Muscle layer of duodenum (tissue), 2 donors: ENCODE measurements at regions not wholly inside any gene's neighbourhood (a gene's known extent, or its start where the extent isn't known, plus 50 kb on each side); places are given as distances from the start of the nearest gene placed in this dataset.

Experiments used
- H3K27ac ChIP-seq: one replicate; pipeline ENCODE4 v1.7.0; 2013; ENCODE audit warnings: mild to moderate bottlenecking, low read length
- H3K27me3 ChIP-seq: one replicate; pipeline ENCODE4 v1.7.0; 2013; ENCODE audit warnings: low read depth, mild to moderate bottlenecking, control low read depth, low read length
- H3K36me3 ChIP-seq, 2 donors: one replicate each; pipeline ENCODE4 v1.7.0; 2013; ENCODE audit warnings: low read length in 2 of 2, control low read depth in 1 of 2, mild to moderate bottlenecking in 1 of 2; ENCODE audit not compliant: insufficient read depth in 2 of 2, control insufficient read depth in 1 of 2
- H3K4me1 ChIP-seq, 2 donors: one replicate each; pipeline ENCODE4 v1.7.0; 2013; ENCODE audit warnings: low read length in 2 of 2, mild to moderate bottlenecking in 2 of 2, control low read depth in 1 of 2, moderate library complexity in 1 of 2; ENCODE audit not compliant: insufficient read depth in 2 of 2, control insufficient read depth in 1 of 2
- H3K4me3 ChIP-seq, 2 donors: one replicate each; pipeline ENCODE4 v1.7.0; 2013; ENCODE audit warnings: low read length in 2 of 2, low read depth in 1 of 2, mild to moderate bottlenecking in 1 of 2
- H3K9me3 ChIP-seq, 2 donors: one replicate each; pipeline ENCODE4 v1.7.0; 2013; ENCODE audit warnings: low read length in 2 of 2, control low read depth in 1 of 2, mild to moderate bottlenecking in 1 of 2; ENCODE audit not compliant: control insufficient read depth in 1 of 2
- donor health status: healthy.

GRCh38 chr14:44135972-44136371, 371.1 kb downstream of the FSCB start:
- Histone ChIP-seq H3K27me3 (no peaks in the 10 kb centered on the region), H3K36me3 (no peaks in the 10 kb centered on the region), H3K27ac (no peak overlapping the region), H3K4me3 (no peak overlapping the region), H3K9me3 (no peaks in the 10 kb centered on the region), H3K4me1 (no peaks in the 10 kb centered on the region)

GRCh38 chr14:44131861-44132260, 375.2 kb downstream of the FSCB start:
- H3K27me3 ChIP-seq: no peaks in the 10 kb centered on the region
- H3K27ac ChIP-seq: no peak overlapping the region
- no peaks in the 10 kb centered on the region for H3K9me3 ChIP-seq
- H3K4me3 ChIP-seq: no peak overlapping the region
- no peaks in the 10 kb centered on the region for H3K36me3 ChIP-seq
- H3K4me1 ChIP-seq: no peaks in the 10 kb centered on the region

GRCh38 chr14:44113769-44114730, 393.0 kb downstream of the FSCB start:
- H3K27me3 ChIP-seq: no peaks in the 10 kb centered on the region
- no peaks in the 10 kb centered on the region for H3K36me3 ChIP-seq
- peaks cover 0 to 3% of the 10 kb centered on the region in 2 donors for H3K9me3 ChIP-seq
- no peak overlapping the region for H3K4me3 ChIP-seq
- no peaks in the 10 kb centered on the region for H3K4me1 ChIP-seq
- H3K27ac ChIP-seq: no peak overlapping the region

GRCh38 chr14:44112774-44113460, 394.2 kb downstream of the FSCB start:
- H3K9me3 ChIP-seq: peaks cover 0 to 2% of the 10 kb centered on the region in 2 donors
- no peaks in the 10 kb centered on the region for H3K36me3 ChIP-seq
- H3K4me3 ChIP-seq: no peak overlapping the region
- no peaks in the 10 kb centered on the region for H3K4me1 ChIP-seq
- H3K27ac ChIP-seq: no peak overlapping the region
- no peaks in the 10 kb centered on the region for H3K27me3 ChIP-seq

GRCh38 chr14:44109036-44109435, 398.0 kb downstream of the FSCB start:
- peaks cover 0 to 4% of the 10 kb centered on the region in 2 donors for H3K9me3 ChIP-seq
- no peak overlapping the region for H3K27ac ChIP-seq
- H3K27me3 ChIP-seq: no peaks in the 10 kb centered on the region
- no peaks in the 10 kb centered on the region for H3K36me3 ChIP-seq
- H3K4me1 ChIP-seq: no peaks in the 10 kb centered on the region
- no peak overlapping the region for H3K4me3 ChIP-seq

GRCh38 chr14:44108601-44109000, 398.5 kb downstream of the FSCB start:
- H3K4me3 ChIP-seq: no peak overlapping the region
- no peak overlapping the region for H3K27ac ChIP-seq
- H3K27me3 ChIP-seq: no peaks in the 10 kb centered on the region
- H3K9me3 ChIP-seq: peaks cover 0 to 4% of the 10 kb centered on the region in 2 donors
- no peaks in the 10 kb centered on the region for H3K4me1 ChIP-seq
- no peaks in the 10 kb centered on the region for H3K36me3 ChIP-seq

- peaks cover 0 to 4% of the 10 kb centered on the region in 2 donors for H3K9me3 ChIP-seq
- H3K4me1 ChIP-seq: no peaks in the 10 kb centered on the region
- H3K4me3 ChIP-seq: no peak overlapping the region
- no peak overlapping the region for H3K27ac ChIP-seq
- no peaks in the 10 kb centered on the region for H3K27me3 ChIP-seq
- no peaks in the 10 kb centered on the region for H3K36me3 ChIP-seq
Observed at GRCh38 chr14:44107156-44107555, 399.9 kb downstream of the FSCB start.

GRCh38 chr14:44099743-44100488, 407.2 kb downstream of the FSCB start:
- no peak overlapping the region for H3K27ac ChIP-seq
- H3K27me3 ChIP-seq: no peaks in the 10 kb centered on the region
- no peak overlapping the region for H3K4me3 ChIP-seq
- no peaks in the 10 kb centered on the region for H3K4me1 ChIP-seq
- peaks cover 0 to 4% of the 10 kb centered on the region in 2 donors for H3K9me3 ChIP-seq
- no peaks in the 10 kb centered on the region for H3K36me3 ChIP-seq

GRCh38 chr14:44081146-44081545, 425.9 kb downstream of the FSCB start:
- no peaks in the 10 kb centered on the region for H3K27me3 ChIP-seq

GRCh38 chr14:44070046-44070445, 437.0 kb downstream of the FSCB start:
- H3K27me3 ChIP-seq: no peaks in the 10 kb centered on the region
- H3K4me1 ChIP-seq: no peaks in the 10 kb centered on the region
- no peak overlapping the region for H3K4me3 ChIP-seq
- H3K9me3 ChIP-seq: peaks cover 0 to 3% of the 10 kb centered on the region in 2 donors
- H3K27ac ChIP-seq: no peak overlapping the region
- H3K36me3 ChIP-seq: no peaks in the 10 kb centered on the region

More at GRCh38 chr14:44081146-44081545, 425.9 kb downstream of the FSCB start:
- H3K27ac ChIP-seq: no peak overlapping the region
- H3K4me3 ChIP-seq: no peak overlapping the region
- H3K36me3 ChIP-seq: no peaks in the 10 kb centered on the region
- H3K9me3 ChIP-seq: no peaks in the 10 kb centered on the region
- H3K4me1 ChIP-seq: no peaks in the 10 kb centered on the region

- Histone ChIP-seq H3K4me3 (no peak overlapping the region), H3K36me3 (no peaks in the 10 kb centered on the region), H3K27me3 (no peaks in the 10 kb centered on the region), H3K27ac (no peak overlapping the region), H3K4me1 (no peaks in the 10 kb centered on the region), H3K9me3 (no peaks in the 10 kb centered on the region)
Observed at GRCh38 chr14:44053422-44053821, 453.7 kb downstream of the FSCB start.
